HepG2 (cell line): ENCODE measurements at regions not wholly inside any gene's neighbourhood (a gene's known extent, or its start where the extent isn't known, plus 50 kb on each side); places are given as distances from the start of the nearest gene placed in this dataset.
"Not testable (repeated sequence)": the region's sequence is repeated elsewhere in the genome, so short reads cannot be mapped to it uniquely, and the experiment has no call there.

ENCODE experiments used
- ATAC-seq: fragments of 200-7000 bp; cut with Tn5 transposase; 3 replicates; pipeline ENCODE4 v1.9.1; 2020; ENCODE audit warnings: mild to moderate bottlenecking, moderate library complexity
- BruUV-seq: library from RNA; stranded (reverse); fragments of 400-500 nt; replicated peaks from 2 replicates; lab custom pipeline; 2021; lab: Mats Ljungman, UMichigan
- CTCF ChIA-PET: fragments of 300-600 bp; formaldehyde crosslinking; extraction: SDS; loops from one replicate; lab custom pipeline; 2021; ENCODE audit warnings: low total read pairs, inconsistent platforms, low intra/inter-chr PET ratio; lab: Yijun Ruan, JAX
- POLR2A ChIA-PET: fragments of 350-600 bp; sonication (Branson Sonifier 250); formaldehyde crosslinking; loops from one replicate; lab custom pipeline; 2020; ENCODE audit warnings: antibody characterized with exemption, inconsistent platforms; lab: Yijun Ruan, JAX
- DNase-seq: peaks from one replicate; pipeline ENCODE4 v3.0.0-alpha.2; 2015; ENCODE audit warnings: low spot score
- FAIRE-seq: peaks from 3 replicates; lab custom pipeline; 2011; peaks lifted over from hg19 to GRCh38; lab: Jason Lieb, UNC
- H2AFZ ChIP-seq: one replicate; pipeline ENCODE4 v1.6.1; 2011; ENCODE audit warnings: low read length, inconsistent platforms
- H3K27ac ChIP-seq: fragments of 300-600 bp; 3 replicates; pipeline ENCODE4 v1.8.0; 2011; ENCODE audit warnings: mixed run types, mild to moderate bottlenecking, mixed read lengths, low read length, inconsistent platforms; ENCODE audit not compliant: insufficient read depth; ENCODE audit errors: extremely low read length
- H3K27me3 ChIP-seq, 2 experiments: fragments of 200-600 bp in 1 of 2; 2 replicates in 1 of 2; 3 replicates in 1 of 2; pipeline versions ENCODE4 v1.6.0 to v1.8.0; 2011; ENCODE audit warnings: low read length in 2 of 2, mild to moderate bottlenecking in 2 of 2, moderate library complexity in 2 of 2, inconsistent platforms in 1 of 2; ENCODE audit not compliant: insufficient read depth in 2 of 2, control insufficient read depth in 1 of 2
- H3K36me3 ChIP-seq, 2 experiments: fragments of 200-600 bp in 1 of 2; replicated peaks in 1 of 2; 2 replicates in 1 of 2; 3 replicates in 1 of 2; pipeline versions ENCODE4 v1.5.1 to v1.8.0; 2011; ENCODE audit warnings: low read length in 2 of 2, inconsistent platforms in 1 of 2; ENCODE audit not compliant: insufficient read depth in 2 of 2, control insufficient read depth in 1 of 2
- H3K4me1 ChIP-seq: 2 replicates; pipeline ENCODE4 v1.5.1; 2012; ENCODE audit warnings: low read length, inconsistent platforms; ENCODE audit not compliant: insufficient read depth
- H3K4me2 ChIP-seq: 2 replicates; pipeline ENCODE4 v1.6.0; 2011; ENCODE audit warnings: low read depth, low read length, inconsistent platforms
- H3K4me3 ChIP-seq, 3 experiments: fragments of 200-600 bp in 1 of 3; sonication (generic), shearing (Covaris generic) in 1 of 3; replicated peaks in 1 of 3; 2 replicates each; pipeline ENCODE4 v1.5.1; 2011 to 2016; ENCODE audit warnings: low read length in 3 of 3, inconsistent platforms in 2 of 3, low read depth in 2 of 3, mild to moderate bottlenecking in 2 of 3, control low read depth in 1 of 3, mixed read lengths in 1 of 3; ENCODE audit not compliant: insufficient read depth in 1 of 3
- H3K79me2 ChIP-seq: one replicate; pipeline ENCODE4 v1.6.1; 2011; ENCODE audit warnings: low read length, inconsistent platforms; ENCODE audit not compliant: insufficient read depth
- H3K9ac ChIP-seq: 2 replicates; pipeline ENCODE4 v1.6.0; 2011; ENCODE audit warnings: mild to moderate bottlenecking, low read depth, low read length, inconsistent platforms; ENCODE audit not compliant: insufficient read depth
- H3K9me3 ChIP-seq: 2 replicates; pipeline ENCODE4 v1.5.1; 2012; ENCODE audit warnings: mild to moderate bottlenecking, low read length
- H4K20me1 ChIP-seq: 2 replicates; pipeline ENCODE4 v1.6.0; 2011; ENCODE audit warnings: inconsistent platforms, mild to moderate bottlenecking, low read length, moderate library complexity; ENCODE audit not compliant: insufficient read depth
- SOX5 ChIP-seq: IDR thresholded peaks from 2 replicates; pipeline ENCODE4 v1.6.1; 2016; ENCODE audit warnings: borderline replicate concordance
- SP140L ChIP-seq: sonication (generic); formaldehyde crosslinking; IDR thresholded peaks from 2 replicates; pipeline ENCODE4 v1.4.0; 2020; ENCODE audit warnings: missing genetic modification reagents, borderline replicate concordance
- TMF1 ChIP-seq: sonication (generic); formaldehyde crosslinking; IDR thresholded peaks from 2 replicates; pipeline ENCODE4 v1.8.1; 2022; ENCODE audit warnings: low read depth, missing genetic modification reagents
- ZBTB7A ChIP-seq: sonication (generic); formaldehyde crosslinking; IDR thresholded peaks from 2 replicates; pipeline ENCODE4 v1.8.0; 2022; ENCODE audit warnings: mild to moderate bottlenecking, missing genetic modification reagents
- WGBS: methylation state at CpG from one replicate; pipeline ENCODE4 v1.1.6; 2017; ENCODE audit warnings: low lambda C conversion rate; 5-methylcytosine and 5-hydroxymethylcytosine counted together
- in situ Hi-C: cut with HindIII; loops from 2 replicates; pipeline ENCODE4 v1.10.0; 2017; ENCODE audit warnings: low pct_unique_long_range_greater_than_20kb; ENCODE audit not compliant: extremely low pct_ligation_motif_present
- intact Hi-C: fragments of 100-400 bp; cut with micrococcal nuclease; formaldehyde crosslinking; loops from one replicate; pipeline ENCODE4 v1.10.0; 2022; ENCODE audit not compliant: unreplicated experiment
- TF ChIP-seq, protein P1 (sequence below): sonication (generic); formaldehyde crosslinking; IDR thresholded peaks from 2 replicates; pipeline ENCODE4 v1.8.0; 2022; ENCODE audit warnings: missing genetic modification reagents, mild to moderate bottlenecking, moderate library complexity, borderline replicate concordance
- TF ChIP-seq, protein P2 (sequence below): sonication (generic); formaldehyde crosslinking; IDR thresholded peaks from 2 replicates; pipeline ENCODE4 v1.5.1; 2020; ENCODE audit warnings: mild to moderate bottlenecking, missing genetic modification reagents, borderline replicate concordance
- TF ChIP-seq, protein P3 (sequence below): sonication (generic); formaldehyde crosslinking; IDR thresholded peaks from 2 replicates; pipeline ENCODE4 v1.5.0; 2020; ENCODE audit warnings: missing genetic modification reagents

DNA sequence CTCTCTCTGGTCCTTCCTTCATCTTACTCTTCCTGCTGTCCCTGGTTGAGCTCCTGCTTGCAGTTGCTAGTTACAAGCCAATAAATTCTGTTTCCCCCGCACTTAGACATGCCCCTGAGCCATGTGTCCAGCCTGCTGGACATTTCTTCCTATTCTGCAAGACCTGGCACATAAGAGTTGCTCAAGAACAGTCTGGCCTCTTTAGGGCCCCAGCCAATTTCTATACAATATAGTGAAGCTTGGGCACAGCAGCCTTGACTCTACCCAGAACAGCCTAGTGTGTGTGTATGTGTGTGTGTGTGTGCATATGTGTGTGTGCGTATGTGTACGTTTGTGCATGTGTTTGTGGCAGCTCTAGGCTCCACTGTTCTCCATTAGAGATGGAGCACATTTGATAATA lies 276.0 kb downstream of the CYRIA start (continued):
- TF ChIP-seq, protein P1, sequence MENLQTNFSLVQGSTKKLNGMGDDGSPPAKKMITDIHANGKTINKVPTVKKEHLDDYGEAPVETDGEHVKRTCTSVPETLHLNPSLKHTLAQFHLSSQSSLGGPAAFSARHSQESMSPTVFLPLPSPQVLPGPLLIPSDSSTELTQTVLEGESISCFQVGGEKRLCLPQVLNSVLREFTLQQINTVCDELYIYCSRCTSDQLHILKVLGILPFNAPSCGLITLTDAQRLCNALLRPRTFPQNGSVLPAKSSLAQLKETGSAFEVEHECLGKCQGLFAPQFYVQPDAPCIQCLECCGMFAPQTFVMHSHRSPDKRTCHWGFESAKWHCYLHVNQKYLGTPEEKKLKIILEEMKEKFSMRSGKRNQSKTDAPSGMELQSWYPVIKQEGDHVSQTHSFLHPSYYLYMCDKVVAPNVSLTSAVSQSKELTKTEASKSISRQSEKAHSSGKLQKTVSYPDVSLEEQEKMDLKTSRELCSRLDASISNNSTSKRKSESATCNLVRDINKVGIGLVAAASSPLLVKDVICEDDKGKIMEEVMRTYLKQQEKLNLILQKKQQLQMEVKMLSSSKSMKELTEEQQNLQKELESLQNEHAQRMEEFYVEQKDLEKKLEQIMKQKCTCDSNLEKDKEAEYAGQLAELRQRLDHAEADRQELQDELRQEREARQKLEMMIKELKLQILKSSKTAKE (CRISPR knock-in tag): no peak
- TF ChIP-seq, protein P2, sequence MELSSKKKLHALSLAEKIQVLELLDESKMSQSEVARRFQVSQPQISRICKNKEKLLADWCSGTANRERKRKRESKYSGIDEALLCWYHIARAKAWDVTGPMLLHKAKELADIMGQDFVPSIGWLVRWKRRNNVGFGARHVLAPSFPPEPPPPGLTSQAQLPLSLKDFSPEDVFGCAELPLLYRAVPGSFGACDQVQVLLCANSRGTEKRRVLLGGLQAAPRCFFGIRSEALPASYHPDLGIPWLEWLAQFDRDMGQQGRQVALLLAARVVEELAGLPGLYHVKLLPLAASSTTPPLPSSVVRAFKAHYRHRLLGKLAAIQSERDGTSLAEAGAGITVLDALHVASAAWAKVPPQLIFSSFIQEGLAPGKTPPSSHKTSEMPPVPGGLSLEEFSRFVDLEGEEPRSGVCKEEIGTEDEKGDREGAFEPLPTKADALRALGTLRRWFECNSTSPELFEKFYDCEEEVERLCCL (CRISPR knock-in tag): no peak
- TF ChIP-seq SOX5 (CRISPR knock-in tag) (no peak), ZBTB7A (CRISPR knock-in tag) (no peak), SP140L (CRISPR knock-in tag) (no peak), TMF1 (no peak)
- TF ChIP-seq, protein P3, sequence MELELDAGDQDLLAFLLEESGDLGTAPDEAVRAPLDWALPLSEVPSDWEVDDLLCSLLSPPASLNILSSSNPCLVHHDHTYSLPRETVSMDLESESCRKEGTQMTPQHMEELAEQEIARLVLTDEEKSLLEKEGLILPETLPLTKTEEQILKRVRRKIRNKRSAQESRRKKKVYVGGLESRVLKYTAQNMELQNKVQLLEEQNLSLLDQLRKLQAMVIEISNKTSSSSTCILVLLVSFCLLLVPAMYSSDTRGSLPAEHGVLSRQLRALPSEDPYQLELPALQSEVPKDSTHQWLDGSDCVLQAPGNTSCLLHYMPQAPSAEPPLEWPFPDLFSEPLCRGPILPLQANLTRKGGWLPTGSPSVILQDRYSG (CRISPR knock-in tag): no peak

DNA sequence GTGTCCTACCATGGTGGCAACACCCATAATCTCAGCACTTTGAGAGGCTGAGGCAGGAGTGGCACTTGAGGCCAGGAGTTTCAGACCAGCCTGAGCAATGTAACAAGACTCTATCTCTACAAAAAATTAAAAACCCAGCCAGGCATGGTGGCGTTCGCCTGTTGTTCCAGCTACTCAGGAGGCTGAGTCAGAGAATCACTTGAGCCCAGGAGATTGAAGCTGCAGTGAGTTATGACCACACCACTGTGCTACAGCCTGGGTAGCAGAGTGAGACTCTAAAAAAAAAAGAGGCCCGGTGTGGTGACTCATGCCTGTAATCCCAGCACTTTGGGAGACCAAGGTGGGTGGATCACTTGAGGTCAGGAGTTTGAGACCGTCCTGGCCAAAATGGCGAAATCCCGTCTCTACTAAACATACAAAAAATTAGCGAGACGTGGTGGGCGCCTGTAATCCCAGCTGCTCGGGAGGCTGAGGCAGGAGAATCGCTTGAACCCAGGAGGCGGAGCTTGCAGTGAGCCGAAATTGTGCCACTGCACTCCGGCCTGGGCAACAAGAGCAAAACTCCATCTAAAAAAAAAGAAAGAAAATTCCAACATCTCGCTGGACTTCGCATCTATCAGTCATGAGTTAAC lies 277.3 kb downstream of the CYRIA start:
- CTCF ChIA-PET, in situ Hi-C loops, FAIRE-seq, ATAC-seq, H3K36me3 ChIP-seq, DNase-seq, H3K4me2 ChIP-seq, H3K27ac ChIP-seq, BruUV-seq, H3K4me3 ChIP-seq, POLR2A ChIA-PET, H3K79me2 ChIP-seq, H3K27me3 ChIP-seq, H2AFZ ChIP-seq, intact Hi-C loops, H3K9ac ChIP-seq, H4K20me1 ChIP-seq, H3K9me3 ChIP-seq: not testable (repeated sequence)
- H3K4me1 ChIP-seq: peaks cover 12% of the 10 kb centered on the region
- 69% methylated on average over 16 of the region's 16 CpGs for WGBS
